GM21717 (cell line): ENCODE measurements at regions not wholly inside any gene's neighbourhood (a gene's known extent, or its start where the extent isn't known, plus 50 kb on each side); places are given as distances from the start of the nearest gene placed in this dataset.

Experiments used
- ATAC-seq: cut with Tn5 transposase; IDR thresholded peaks from one replicate; pipeline ENCODE4 v1.9.1; 2021; ENCODE audit warnings: mild to moderate bottlenecking, moderate library complexity; ENCODE audit not compliant: unreplicated experiment

DNA sequence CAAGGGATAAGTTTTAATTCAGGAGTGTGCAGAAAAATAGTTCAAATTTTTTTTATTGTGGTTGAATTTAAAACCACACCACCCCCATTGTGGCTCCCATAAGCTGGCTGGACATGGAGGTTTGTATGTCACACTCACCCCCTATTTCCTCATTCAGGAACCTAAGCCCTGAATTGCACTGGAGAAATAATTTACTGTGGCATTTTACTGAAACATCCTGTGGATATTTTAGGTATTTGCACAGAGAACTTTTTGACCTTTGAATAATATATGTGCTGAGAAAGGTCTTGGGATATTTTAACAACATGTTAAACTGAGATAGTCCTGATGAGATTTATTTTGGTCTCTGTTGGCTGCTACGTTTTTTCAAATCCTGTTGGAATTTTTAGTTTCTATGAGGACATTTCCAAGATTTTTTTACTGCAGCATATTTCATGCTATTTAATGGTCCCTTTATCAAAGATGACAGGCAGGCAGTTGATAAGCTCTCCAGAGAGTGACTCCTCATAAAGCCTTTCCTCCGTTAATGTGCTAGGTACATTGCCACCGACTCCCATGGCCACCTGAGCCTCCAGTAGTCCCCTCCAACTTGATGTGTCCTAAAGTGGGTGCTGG, 51.2 kb upstream of the PALM2AKAP2 start:
- no peak for ATAC-seq

DNA sequence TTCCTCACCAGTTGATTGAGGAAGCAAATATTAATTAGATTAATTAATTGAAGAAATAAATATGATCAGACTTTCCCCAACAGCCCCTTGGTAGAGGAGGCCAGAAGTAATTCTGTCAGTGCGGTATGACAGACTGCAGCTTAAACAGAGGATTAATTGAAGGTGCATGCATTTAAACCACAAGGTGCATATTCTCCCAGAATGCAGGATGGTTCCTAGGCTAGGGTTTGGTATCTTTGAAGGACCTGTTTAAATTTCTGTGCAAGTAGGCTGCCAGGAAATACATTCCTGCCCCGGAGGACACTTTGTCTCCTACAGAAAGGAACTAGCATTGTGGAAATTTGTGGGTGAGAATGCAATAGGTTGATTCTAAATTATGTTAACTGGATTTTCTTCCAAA, 50.5 kb upstream of the PALM2AKAP2 start:
- ATAC-seq, result no peak
